NCI-H2029 treated with DMSO at 0.1 percent for 48 hours (cell line): ENCODE measurements at regions not wholly inside any gene's neighbourhood (a gene's known extent, or its start where the extent isn't known, plus 50 kb on each side); places are given as distances from the start of the nearest gene placed in this dataset.
"Not testable (repeated sequence)": the region's sequence is repeated elsewhere in the genome, so short reads cannot be mapped to it uniquely, and the experiment has no call there.

Experiments used
- DNase-seq: peaks from one replicate; lab custom pipeline; 2025; lab: John Stamatoyannopoulos, UW

GRCh38 chr12:47410383-47410782, 295.4 kb downstream of the RPAP3 start:
- DNase-seq: no peak

GRCh38 chr12:47409310-47409987, 296.4 kb downstream of the RPAP3 start:
- no peak for DNase-seq

- peak; percentile 91 for DNase-seq
Measured at GRCh38 chr12:47408171-47408871, 297.5 kb downstream of the RPAP3 start.

GRCh38 chr12:47407463-47408129, 298.2 kb downstream of the RPAP3 start:
- peak; percentile 84 for DNase-seq

GRCh38 chr12:47403681-47404080, 302.1 kb downstream of the RPAP3 start:
- DNase-seq: no peak

- not testable (repeated sequence) for DNase-seq
Measured at GRCh38 chr12:47401196-47401595, 304.6 kb downstream of the RPAP3 start.

GRCh38 chr12:47400266-47400665, 305.6 kb downstream of the RPAP3 start:
- DNase-seq: no peak

- no peak for DNase-seq
Measured at GRCh38 chr12:47397664-47398281, 308.1 kb downstream of the RPAP3 start.

GRCh38 chr12:47396902-47397663, 308.7 kb downstream of the RPAP3 start:
- no peak for DNase-seq

- DNase-seq: no peak
Measured at GRCh38 chr12:47394070-47394469, 311.8 kb downstream of the RPAP3 start.

DNA sequence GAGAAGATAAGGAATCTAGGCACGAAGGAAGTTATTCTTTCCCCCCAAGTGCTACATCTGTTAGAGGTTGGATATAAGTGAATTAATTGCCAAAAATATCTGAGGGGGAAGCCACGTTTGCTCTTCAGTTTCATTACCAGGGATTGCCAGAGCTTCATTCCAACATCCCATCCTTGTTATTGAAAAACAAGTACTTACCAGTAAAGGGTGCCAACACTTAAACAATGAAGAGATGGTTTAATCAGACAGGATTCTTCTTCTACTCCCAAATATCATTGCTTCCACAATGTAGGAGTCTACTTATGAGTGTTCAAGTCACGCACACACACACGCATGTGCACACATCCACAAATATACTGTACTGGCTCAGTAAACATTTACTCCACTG, 312.4 kb downstream of the RPAP3 start:
- no peak for DNase-seq

GRCh38 chr12:47391566-47391965, 311.8 kb upstream of the AMIGO2 start:
- DNase-seq: no peak

- DNase-seq: no peak
Measured at GRCh38 chr12:47388712-47389111, 309.0 kb upstream of the AMIGO2 start.

DNA sequence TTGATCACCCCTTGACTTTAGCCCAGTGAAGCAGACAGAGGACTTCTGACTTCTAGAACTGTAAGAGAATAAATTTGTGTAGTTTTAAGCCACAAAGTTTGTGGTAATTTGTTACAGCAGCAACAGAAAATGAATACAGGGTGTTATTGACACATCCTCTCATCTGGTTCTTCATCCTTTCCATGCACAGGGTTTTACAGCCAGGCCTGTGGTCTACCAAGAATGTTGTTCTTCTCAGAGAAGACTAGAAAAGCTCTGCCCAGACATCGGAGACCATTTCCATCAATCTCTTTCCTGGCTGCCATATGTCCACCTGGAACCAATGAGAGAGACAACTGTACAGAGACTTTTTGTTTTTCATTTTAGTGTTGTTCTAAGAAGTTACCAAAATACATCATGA, 308.2 kb upstream of the AMIGO2 start:
- no peak for DNase-seq

- no peak for DNase-seq
Measured at GRCh38 chr12:47385653-47386052, 305.9 kb upstream of the AMIGO2 start.

DNA sequence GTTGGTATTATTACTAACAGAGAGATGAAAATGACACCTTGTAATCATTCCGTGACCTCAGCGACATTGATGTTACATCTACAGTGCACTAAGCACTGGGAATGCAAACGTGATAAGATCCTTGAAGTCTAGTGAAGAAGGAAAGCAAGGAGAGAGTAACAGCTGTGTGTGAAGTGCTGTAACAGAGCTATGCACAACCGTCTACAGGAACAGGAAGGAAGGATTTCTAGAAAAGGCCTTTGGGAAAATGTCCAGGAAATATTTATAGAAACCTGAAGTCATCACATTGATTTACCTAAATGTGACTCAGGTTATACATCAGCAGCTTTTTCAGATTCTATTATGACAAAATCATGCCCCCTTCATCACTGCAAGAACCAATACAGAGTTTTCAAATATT, 304.2 kb upstream of the AMIGO2 start:
- no peak for DNase-seq

DNA sequence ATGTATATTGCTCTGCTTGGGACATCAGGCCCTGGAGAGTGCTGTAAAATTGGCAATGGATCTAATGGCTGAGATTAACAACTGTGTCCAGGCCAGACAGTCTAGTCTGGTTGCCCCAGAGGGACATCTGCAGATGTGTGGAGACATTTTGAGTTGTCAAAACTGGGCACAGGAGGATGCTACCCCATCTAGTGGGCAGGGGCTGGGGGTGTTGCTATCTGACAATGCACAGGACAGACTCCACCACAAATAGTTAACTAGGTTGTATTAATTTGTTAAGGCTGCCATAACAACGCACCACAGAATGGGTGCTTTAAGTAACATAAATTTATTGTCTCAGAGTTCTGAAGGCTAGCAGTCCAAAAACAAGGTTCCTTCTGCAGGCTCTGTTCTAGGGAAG, 302.5 kb upstream of the AMIGO2 start:
- DNase-seq: no peak

GRCh38 chr12:47378907-47379306, 299.1 kb upstream of the AMIGO2 start:
- DNase-seq: no peak

DNA sequence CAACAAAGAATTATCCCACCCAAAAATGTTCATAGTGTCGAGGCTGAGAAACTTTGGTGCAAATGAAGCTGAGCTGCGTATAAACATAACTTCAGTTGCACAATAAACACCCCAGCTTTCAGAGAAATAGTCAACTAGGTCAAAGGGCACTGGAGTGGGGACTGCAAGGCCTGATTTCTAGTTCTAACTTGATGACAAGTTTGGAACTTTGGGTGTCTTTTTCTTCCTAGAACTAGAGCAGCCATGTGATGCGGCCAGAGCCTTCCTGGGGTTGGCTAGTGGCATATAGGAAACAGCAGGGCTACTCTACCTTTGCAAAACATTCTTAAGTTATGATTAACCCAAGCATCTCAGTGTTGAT, 298.4 kb upstream of the AMIGO2 start:
- no peak for DNase-seq

DNA sequence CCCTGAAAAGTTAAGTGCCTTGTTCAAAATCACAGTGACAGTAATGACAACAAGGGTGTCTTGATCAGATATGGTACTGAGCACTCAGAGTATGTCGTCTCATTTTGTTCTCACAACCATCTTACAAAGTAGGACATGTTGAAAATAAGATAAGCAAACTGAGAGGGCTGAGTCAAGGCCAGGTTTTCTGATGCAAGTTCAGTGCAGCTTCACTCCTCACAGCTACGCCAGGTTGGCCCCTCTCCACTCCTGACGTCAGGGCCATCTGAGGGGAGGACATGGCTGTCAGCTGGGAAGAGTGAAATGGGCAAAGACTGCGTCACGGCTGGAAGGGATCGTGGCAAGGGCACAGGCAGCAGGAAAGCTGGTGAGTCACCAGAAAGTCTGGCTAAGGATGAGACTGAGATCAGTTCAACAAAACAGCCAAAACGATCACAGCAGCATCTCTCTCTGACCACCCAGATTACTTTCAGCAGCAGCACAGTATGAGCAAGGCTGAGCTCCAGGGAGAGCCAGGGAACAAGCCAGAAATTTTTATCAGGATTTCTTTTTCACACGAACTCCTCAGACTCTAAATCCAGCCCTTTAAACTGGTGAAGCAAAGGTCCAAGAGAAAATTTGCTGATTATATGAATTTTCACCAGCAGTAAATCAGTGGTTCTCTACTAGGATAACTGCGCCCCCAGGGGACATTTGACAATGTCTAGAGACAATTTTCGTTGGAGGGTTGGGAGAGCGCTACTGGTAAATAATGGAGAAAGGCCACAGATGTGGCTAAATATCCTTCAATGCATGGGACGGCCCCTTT, 297.9 kb upstream of the AMIGO2 start:
- no peak for DNase-seq

DNA sequence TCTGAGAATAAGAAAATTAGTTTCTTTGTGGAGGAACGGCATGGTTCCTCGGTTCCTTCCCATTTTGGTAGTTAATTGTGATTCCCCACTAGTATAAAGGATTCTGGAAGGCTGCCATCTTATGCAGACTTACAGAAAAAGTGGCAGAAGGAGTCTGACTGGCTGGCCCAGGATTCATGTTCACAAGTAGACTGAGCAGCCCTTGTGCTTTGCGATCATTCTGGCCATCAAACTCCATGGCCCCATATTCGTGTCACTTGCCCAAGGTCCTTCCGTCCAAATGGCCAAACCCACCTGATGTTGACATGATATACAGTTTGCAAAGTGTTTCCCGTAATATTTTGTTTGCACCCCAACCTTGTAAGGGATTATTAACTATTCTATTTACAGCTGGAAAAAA, 297.2 kb upstream of the AMIGO2 start:
- no peak for DNase-seq
